HK-2 (cell line): ENCODE measurements at regions not wholly inside any gene's neighbourhood (a gene's known extent, or its start where the extent isn't known, plus 50 kb on each side); places are given as distances from the start of the nearest gene placed in this dataset.

ENCODE experiments used
- DNase-seq: peaks from one replicate; pipeline ENCODE4 v3.0.0-alpha.2; 2018; ENCODE audit not compliant: unreplicated experiment

DNA sequence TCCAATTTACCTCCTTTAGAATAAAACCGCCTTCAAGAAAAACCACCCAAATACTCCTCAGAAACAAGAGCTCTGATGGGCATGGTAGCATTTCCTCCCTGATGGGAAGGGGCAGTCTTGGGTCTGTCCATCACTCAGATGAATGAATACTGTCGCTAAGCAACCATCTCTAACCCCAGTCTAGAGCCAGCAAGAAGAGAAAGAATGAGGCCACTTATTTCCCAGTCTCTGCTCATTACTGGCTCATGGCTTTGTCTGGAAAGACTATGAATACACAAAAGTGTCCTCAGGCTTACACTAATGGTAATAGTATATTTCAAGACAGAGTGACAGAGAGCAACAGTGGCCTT, 51.0 kb upstream of the F3 start:
- no peak for DNase-seq

DNA sequence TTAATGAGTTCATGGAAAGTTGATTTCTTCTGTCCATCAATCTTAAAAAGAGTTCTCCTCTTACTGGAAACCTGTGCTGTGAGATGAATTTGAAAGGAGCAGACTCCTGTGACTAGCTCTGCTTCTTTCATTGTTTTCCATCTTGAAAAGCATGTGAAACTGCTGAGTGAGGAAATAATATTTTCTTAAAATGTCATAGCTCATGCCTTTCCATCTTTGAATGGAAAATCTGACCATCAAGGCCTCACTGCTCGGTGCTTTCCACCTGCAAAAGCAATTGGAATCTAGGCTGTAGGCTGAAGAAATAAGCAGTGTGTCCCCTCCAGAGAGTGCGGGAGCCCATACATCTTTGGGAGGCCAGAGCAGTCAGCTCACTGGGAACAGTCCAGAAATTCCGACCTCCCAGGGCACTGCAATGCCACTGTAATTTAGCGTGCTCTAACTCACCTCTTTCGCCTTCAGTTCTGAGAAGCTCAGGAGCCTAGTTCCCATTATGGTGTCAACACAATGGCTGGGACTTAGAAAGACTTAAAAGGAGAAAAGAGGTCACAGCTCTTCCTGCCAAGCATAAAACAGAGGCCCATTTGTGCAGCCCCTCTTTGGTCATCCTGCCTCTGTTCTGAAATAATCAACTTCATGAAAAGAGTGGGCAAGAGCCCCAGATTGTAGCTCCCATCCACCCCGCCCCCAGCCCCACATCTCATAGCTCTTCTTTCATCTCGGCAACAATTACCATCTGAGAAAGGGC, 50.4 kb upstream of the F3 start:
- DNase-seq, result no peak
